Common myeloid progenitor, CD34-positive (primary cell): ENCODE measurements at regions not wholly inside any gene's neighbourhood (a gene's known extent, or its start where the extent isn't known, plus 50 kb on each side); places are given as distances from the start of the nearest gene placed in this dataset.

Source experiments
- CTCF ChIA-PET: fragments of 350-600 bp; sonication (Branson Sonifier 250); formaldehyde crosslinking; loops from one replicate; lab custom pipeline; 2021; ENCODE audit warnings: antibody characterized with exemption; lab: Charles Lee
- POLR2A ChIA-PET: fragments of 350-600 bp; sonication (Branson Sonifier 250); formaldehyde crosslinking; loops from one replicate; lab custom pipeline; 2021; ENCODE audit warnings: antibody characterized with exemption; lab: Charles Lee
- DNase-seq, 3 donors: peaks; one replicate each; pipeline versions ENCODE4 v3.0.0 to v3.0.0-alpha.2; 2013
- H3K27ac ChIP-seq, 2 experiments: 1 replicate in 1 of 2; 2 replicates in 1 of 2; pipeline ENCODE4 v1.7.0; 2013; ENCODE audit warnings: inconsistent platforms in 2 of 2, low read length in 2 of 2, mild to moderate bottlenecking in 2 of 2, low read depth in 1 of 2, moderate library complexity in 1 of 2; ENCODE audit not compliant: severe bottlenecking in 2 of 2, insufficient read depth in 1 of 2, poor library complexity in 1 of 2
- H3K27me3 ChIP-seq, 5 experiments: replicated peaks in 2 of 5; 1 replicate in 3 of 5; 2 replicates in 2 of 5; pipeline versions ENCODE4 v1.6.1 to v1.7.0; 2013; ENCODE audit warnings: low read length in 4 of 5, mild to moderate bottlenecking in 2 of 5, moderate library complexity in 2 of 5, inconsistent platforms in 1 of 5; ENCODE audit not compliant: insufficient read depth in 5 of 5, control insufficient read depth in 4 of 5
- H3K36me3 ChIP-seq, 4 experiments: 1 replicate in 2 of 4; 2 replicates in 2 of 4; pipeline versions ENCODE4 v1.6.1 to v1.7.0; 2013; ENCODE audit warnings: low read length in 3 of 4, control low read depth in 1 of 4, mild to moderate bottlenecking in 1 of 4; ENCODE audit not compliant: control insufficient read depth in 4 of 4, insufficient read depth in 4 of 4
- H3K4me1 ChIP-seq, 4 experiments: 1 replicate in 3 of 4; 2 replicates in 1 of 4; pipeline versions ENCODE4 v1.6.1 to v1.7.1; 2013; ENCODE audit warnings: low read length in 3 of 4, mild to moderate bottlenecking in 3 of 4, control low read depth in 1 of 4, inconsistent platforms in 1 of 4, moderate library complexity in 1 of 4; ENCODE audit not compliant: control insufficient read depth in 4 of 4, insufficient read depth in 4 of 4; ENCODE audit errors: control extremely low read depth in 1 of 4
- H3K4me3 ChIP-seq, 7 experiments: 1 replicate in 4 of 7; 2 replicates in 3 of 7; pipeline versions ENCODE4 v1.5.1 to v1.7.0; 2013; ENCODE audit warnings: mild to moderate bottlenecking in 7 of 7, low read length in 6 of 7, moderate library complexity in 6 of 7, inconsistent platforms in 2 of 7, low read depth in 2 of 7, control low read depth in 1 of 7; ENCODE audit not compliant: insufficient read depth in 4 of 7, control insufficient read depth in 1 of 7; ENCODE audit errors: extremely low read depth in 1 of 7
- H3K9me3 ChIP-seq, 5 experiments: 1 replicate in 4 of 5; 2 replicates in 1 of 5; pipeline versions ENCODE4 v1.6.1 to v1.7.1; 2013; ENCODE audit warnings: low read length in 4 of 5, mild to moderate bottlenecking in 2 of 5, inconsistent platforms in 1 of 5, low read depth in 1 of 5, moderate library complexity in 1 of 5; ENCODE audit not compliant: control insufficient read depth in 4 of 5, insufficient read depth in 2 of 5; ENCODE audit errors: control extremely low read depth in 1 of 5
- WGBS: methylation state at CpG from one replicate; pipeline ENCODE4 v1.1.5; 2013; ENCODE audit not compliant: insufficient coverage; 5-methylcytosine and 5-hydroxymethylcytosine counted together

DNA sequence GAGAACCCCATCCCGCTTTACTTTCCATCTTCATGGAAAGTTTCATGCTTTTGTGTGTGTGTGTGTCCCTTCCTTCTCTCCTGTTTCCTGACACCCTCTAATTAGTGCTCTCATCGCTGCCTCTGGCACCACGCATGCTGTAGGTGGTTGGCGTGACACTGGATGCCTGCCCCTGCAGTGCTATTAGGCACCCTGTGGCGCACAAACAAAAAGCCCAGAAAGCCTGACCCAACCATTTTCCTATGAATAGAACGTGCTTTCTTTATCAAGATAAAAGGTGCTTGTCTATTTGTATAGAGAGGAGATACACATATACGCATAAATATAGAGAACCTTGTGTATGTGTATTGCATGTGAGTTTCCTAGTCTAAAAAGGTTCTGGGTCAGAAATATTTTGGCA, 120.8 kb upstream of the CDCA7L start:
- no peak overlapping the region for H3K27ac ChIP-seq
- no peak overlapping the region for H3K4me3 ChIP-seq
- no peaks in the 10 kb centered on the region for H3K4me1 ChIP-seq
- 87% methylated on average over 5 of the region's 7 CpGs for WGBS
- no peaks in the 10 kb centered on the region for H3K36me3 ChIP-seq
- H3K27me3 ChIP-seq = peaks cover 0 to 4% (median 0%) of the 10 kb centered on the region in 5 experiments
- ChIA-PET POLR2A (no interaction called here), CTCF (no interaction called here)
- no peaks in the 10 kb centered on the region for H3K9me3 ChIP-seq
- DNase-seq = no peak

DNA sequence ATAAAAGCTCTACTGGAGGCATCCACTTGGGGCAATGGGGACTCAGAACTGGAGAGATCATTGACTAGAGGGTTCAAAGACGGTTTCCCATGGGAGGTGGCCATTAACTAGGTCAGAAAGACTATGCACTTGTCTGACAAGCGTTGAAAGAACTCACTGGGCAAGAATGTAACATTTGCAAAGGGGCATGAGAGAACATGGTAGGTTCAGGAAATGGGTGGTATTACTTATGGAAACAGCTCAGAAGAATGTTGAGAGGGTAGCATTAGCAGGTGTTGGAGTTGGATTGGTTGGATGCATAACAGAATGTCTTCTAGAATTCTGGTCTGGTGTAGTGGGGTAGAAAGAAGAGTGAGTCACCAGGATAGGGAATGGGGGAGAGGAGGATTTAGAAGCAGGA, 119.1 kb upstream of the CDCA7L start:
- H3K27me3 ChIP-seq = peaks cover 0 to 4% (median 0%) of the 10 kb centered on the region in 5 experiments
- no peaks in the 10 kb centered on the region for H3K4me1 ChIP-seq
- no peak for DNase-seq
- no peak overlapping the region for H3K4me3 ChIP-seq
- 100% methylated on average over 2 of the region's 2 CpGs for WGBS
- H3K9me3 ChIP-seq = no peaks in the 10 kb centered on the region
- CTCF ChIA-PET = no interaction called here
- H3K27ac ChIP-seq = no peak overlapping the region
- POLR2A ChIA-PET = no interaction called here
- no peaks in the 10 kb centered on the region for H3K36me3 ChIP-seq

DNA sequence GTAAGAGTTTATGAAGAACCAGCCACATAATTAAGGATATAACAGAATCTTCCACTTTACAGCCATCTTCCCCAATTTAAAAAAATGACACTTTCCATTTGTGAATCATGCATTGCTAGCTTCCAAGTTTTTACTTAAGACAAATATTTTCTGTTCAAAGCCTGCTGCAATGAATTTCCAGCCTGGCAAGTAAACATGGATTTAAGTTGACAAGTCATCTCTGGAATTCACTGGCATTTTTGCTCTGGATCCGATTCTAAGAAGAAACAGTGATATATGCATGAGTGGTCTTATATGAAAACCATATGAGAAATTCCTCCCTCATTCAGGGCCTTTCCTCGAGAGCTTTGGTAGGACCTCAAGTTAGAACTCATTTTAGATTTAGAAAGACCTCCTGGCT, 116.1 kb upstream of the CDCA7L start:
- no peaks in the 10 kb centered on the region for H3K4me1 ChIP-seq
- DNase-seq = no peak
- no peaks in the 10 kb centered on the region for H3K36me3 ChIP-seq
- ChIA-PET CTCF (no interaction called here), POLR2A (no interaction called here)
- H3K9me3 ChIP-seq = no peaks in the 10 kb centered on the region
- no peak overlapping the region for H3K27ac ChIP-seq
- whole genome bisulfite sequencing = no CpG with 5 or more reads among the region's 2 CpGs
- H3K4me3 ChIP-seq = no peak overlapping the region
- no peaks in the 10 kb centered on the region for H3K27me3 ChIP-seq

- Histone ChIP-seq H3K9me3 (no peaks in the 10 kb centered on the region), H3K36me3 (no peaks in the 10 kb centered on the region), H3K4me1 (no peaks in the 10 kb centered on the region), H3K27me3 (no peaks in the 10 kb centered on the region), H3K4me3 (no peak overlapping the region), H3K27ac (no peak overlapping the region)
- WGBS = no CpG with 5 or more reads among the region's 3 CpGs
- CTCF ChIA-PET = no interaction called here
- POLR2A ChIA-PET = no interaction called here
- DNase-seq = no peak
Measured at GRCh38 chr7:22060863-22061262, 115.2 kb upstream of the CDCA7L start.

- Histone ChIP-seq H3K4me3 (no peak overlapping the region), H3K9me3 (no peaks in the 10 kb centered on the region), H3K36me3 (no peaks in the 10 kb centered on the region), H3K4me1 (no peaks in the 10 kb centered on the region), H3K27me3 (no peaks in the 10 kb centered on the region), H3K27ac (no peak overlapping the region)
- no CpG with 5 or more reads among the region's 1 CpG for WGBS
- POLR2A ChIA-PET = no interaction called here
- CTCF ChIA-PET = no interaction called here
- no peak for DNase-seq
Measured at GRCh38 chr7:22060197-22060596, 114.5 kb upstream of the CDCA7L start.

DNA sequence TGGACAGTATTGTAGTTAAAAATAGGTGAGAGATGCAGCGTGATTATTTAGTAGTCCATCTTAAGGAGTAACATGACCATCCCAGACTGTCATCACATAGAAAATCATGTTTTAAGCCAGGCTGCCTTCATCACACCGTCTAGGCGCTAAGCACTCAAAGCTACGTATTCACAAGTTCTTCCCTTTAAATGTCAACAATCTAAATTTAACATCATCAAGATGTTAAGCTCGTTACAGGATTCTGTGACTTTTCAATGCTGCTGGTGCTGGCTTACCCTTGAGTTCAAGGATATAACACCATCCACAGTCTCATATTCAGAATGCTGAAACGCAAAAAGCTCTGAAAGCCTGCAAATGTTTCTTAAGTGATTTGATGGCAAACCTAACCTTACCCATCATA, 109.5 kb upstream of the CDCA7L start:
- H3K36me3 ChIP-seq = no peaks in the 10 kb centered on the region
- ChIA-PET CTCF (no interaction called here), POLR2A (no interaction called here)
- H3K9me3 ChIP-seq = no peaks in the 10 kb centered on the region
- no peak for DNase-seq
- 94% methylated on average over 6 of the region's 6 CpGs for WGBS
- no peaks in the 10 kb centered on the region for H3K27me3 ChIP-seq
- no peaks in the 10 kb centered on the region for H3K4me1 ChIP-seq
- H3K4me3 ChIP-seq = no peak overlapping the region
- no peak overlapping the region for H3K27ac ChIP-seq

- no peaks in the 10 kb centered on the region for H3K27me3 ChIP-seq
- POLR2A ChIA-PET = no interaction called here
- 88% methylated on average over 5 of the region's 9 CpGs for WGBS
Measured at GRCh38 chr7:22052674-22053365, 107.1 kb upstream of the CDCA7L start.

More at GRCh38 chr7:22052674-22053365, 107.1 kb upstream of the CDCA7L start:
- H3K9me3 ChIP-seq = no peaks in the 10 kb centered on the region
- no peak overlapping the region for H3K4me3 ChIP-seq
- no peak overlapping the region for H3K27ac ChIP-seq
- DNase-seq = no peak
- H3K36me3 ChIP-seq = no peaks in the 10 kb centered on the region
- no peaks in the 10 kb centered on the region for H3K4me1 ChIP-seq
- CTCF ChIA-PET = interaction anchor here (1.6 kb wide), 1 partner anchor 10 kb away, joined by 4 read pairs; no protein-coding TSS in a partner anchor
